GM19468 (cell line): ENCODE measurements at regions not wholly inside any gene's neighbourhood (a gene's known extent, or its start where the extent isn't known, plus 50 kb on each side); places are given as distances from the start of the nearest gene placed in this dataset.

Experiments used
- ATAC-seq: cut with Tn5 transposase; IDR thresholded peaks from one replicate; pipeline ENCODE4 v1.9.1; 2021; ENCODE audit warnings: mild to moderate bottlenecking, moderate library complexity, moderate number of reproducible peaks; ENCODE audit not compliant: unreplicated experiment; ENCODE audit errors: extremely low read depth

DNA sequence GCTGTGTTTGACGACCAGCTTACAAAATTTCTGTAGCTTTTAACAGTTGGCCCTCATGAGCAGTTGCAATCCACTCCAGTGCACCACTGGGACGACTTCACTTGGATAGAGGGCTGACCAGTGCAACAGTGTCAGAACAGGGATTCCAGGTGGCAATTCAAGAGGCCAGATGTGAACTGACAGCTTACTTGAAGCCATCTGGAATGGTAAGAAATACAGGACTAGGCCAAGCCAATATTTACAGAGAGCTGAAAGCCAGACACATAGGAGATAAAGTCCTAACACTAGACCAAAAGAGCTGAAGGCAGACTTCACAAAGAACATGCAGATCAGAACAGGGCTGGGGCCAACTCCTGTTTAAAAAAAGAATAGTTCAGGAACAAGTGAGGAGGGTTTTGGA is 93.5 kb upstream of the NFIA start:
- ATAC-seq = no peak

GRCh38 chr1:60987904-60988303 is 94.5 kb upstream of the NFIA start:
- no peak for ATAC-seq

DNA sequence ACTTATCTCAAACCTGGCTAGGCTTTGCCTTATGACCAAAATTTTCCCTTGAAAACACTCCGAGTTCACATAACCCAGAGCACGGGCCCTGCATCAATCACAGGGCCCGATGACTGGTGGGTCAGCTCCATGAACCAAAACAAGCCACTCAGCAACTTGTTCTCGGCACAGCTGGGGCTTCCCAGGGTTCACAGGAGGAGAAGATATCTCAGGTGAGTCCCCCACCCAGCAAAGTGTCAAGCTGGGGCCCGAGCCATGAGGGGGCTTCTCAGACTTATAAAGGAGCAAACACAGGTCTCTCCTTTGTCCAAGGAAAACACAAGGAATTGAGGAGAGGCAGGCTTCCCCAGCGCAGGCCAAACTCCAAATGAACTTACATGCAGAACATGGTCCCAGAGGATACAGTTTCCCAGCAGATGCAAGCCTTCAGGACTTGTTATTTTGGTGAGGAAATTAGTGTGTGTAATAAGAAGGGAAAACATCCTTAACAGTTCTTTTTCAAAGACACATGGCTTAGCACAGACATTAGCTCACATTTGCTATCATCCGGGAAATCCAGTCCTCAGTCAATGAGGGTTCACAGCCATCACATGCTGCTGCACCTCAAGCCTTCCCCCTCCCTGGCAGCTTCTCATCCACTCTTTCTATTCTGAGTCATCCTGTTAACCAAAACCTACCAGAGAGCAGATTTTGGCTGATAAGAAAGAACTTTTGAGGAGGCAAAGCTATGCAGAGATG is 98.1 kb upstream of the NFIA start:
- no peak for ATAC-seq

DNA sequence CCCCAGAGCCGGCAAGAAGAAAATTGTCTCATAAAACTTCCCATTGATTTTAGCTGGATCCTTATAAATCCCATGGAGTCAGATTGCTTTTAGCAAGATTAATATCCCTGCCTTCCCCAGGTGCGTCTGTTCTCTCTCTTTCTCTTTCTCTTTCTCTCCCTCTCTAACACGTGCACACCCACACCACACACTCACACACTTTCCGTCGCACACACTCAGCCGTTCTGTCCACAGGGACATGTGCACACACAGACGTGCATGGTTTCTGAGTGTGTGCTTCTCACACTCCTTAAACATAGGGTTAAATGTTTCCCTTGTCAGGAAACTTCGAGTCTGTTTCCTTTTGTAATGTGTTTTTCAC is 98.7 kb upstream of the NFIA start:
- ATAC-seq = no peak

DNA sequence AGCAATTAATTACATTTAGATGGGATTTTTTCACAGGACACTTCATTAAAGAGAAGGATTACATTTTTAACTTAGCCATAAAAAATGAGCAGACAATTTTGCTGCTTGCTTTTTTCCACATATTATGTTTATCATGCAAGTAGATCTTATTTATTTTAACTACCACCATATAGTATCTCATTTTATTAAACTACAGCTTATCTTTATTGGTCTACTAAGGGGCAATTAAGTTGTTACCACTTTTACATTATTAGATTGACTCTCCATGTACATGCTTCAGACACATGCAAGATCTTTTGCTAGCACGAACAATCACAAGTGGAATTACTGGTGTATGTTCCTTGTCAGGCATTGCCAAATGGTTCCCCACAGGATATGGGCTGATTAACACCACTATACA is 99.8 kb upstream of the NFIA start:
- no peak for ATAC-seq

GRCh38 chr1:60981357-60981756 is 101.0 kb upstream of the NFIA start:
- no peak for ATAC-seq

GRCh38 chr1:60978421-60979357 is 103.7 kb upstream of the NFIA start:
- no peak for ATAC-seq

- ATAC-seq = no peak
These were observed 104.7 kb upstream of the NFIA start for GRCh38 chr1:60977661-60978060.

DNA sequence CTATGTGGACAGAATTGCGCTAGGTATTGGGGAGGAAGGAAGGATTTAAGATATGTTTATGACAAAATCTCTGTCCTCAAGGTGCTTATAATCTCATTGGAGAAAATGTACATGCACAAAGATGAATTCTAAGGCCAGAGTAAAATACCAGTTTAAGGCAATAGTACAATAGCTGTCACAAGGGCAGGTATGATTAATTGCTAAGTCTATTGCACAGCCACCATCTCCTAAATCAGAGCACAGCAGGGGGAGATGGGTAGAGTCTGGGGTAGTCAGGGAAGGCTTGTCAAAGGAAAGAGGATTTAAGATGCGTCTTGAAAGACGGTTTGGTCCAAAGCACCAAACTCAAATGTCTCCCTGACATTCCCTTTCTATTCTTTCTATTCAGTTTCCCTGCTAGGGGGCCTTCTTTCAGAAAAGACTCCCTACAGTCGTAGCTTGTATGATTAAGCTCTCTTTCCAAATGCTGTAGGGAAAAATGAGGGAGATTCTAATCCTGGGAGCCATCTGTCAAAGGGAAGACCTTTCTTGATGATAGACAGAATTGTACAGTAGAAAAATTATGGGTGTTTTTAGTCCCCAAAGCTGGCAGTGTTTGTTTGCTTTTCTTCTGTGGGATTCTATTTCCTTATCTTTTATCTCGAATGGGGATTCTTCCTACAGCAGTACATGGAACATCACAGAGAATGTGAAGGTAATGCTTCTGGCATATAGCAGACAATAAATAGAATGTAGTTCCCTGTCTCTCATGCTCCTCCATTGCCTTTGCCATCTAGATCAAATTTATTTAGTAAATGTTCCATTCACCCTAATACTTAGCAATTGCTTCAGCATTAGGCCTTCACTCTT is 107.6 kb upstream of the NFIA start:
- ATAC-seq = no peak

DNA sequence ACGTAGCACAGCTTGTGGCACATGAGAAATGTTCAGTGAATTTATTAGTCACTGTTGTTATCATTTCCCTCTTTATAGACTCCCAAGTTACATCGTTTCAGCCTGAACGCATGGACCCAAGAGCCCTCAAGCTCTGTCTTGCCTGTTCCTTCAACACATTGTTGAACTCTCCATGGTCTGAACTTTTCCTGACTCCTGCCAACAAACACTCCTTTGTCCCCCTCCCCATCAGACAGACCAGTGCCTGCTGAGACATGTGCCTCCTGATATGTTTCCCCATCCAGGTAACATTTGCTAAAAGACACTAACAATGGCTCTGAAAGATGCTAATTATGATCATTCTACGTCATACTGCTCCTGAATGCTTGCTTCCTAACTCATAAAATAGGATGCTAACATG is 108.7 kb upstream of the NFIA start:
- no peak for ATAC-seq

GRCh38 chr1:60972841-60973364 is 109.5 kb upstream of the NFIA start:
- no peak for ATAC-seq

DNA sequence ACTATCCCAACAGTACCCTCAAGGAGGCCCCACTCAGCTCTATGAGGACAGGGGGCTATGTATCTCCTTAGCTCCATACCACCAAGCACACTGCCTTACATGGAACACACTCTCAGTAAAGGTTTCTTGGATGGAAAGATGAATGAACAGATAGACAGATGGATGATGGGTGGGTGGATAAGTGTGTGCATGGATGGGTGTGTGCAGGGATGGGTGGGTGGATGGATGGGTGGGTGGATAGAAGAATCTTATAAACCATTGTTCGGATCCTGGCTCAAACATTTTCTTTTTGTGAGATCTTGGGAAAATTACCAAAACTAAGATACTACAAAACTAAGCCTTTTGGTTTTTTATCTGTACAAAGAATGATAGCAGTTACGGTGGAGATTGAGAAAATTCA is 111.0 kb upstream of the NFIA start:
- no peak for ATAC-seq

- ATAC-seq = no peak
These were observed 112.3 kb upstream of the NFIA start for GRCh38 chr1:60969971-60970509.

- no peak for ATAC-seq
These were observed 117.0 kb upstream of the NFIA start for GRCh38 chr1:60965280-60965854.

DNA sequence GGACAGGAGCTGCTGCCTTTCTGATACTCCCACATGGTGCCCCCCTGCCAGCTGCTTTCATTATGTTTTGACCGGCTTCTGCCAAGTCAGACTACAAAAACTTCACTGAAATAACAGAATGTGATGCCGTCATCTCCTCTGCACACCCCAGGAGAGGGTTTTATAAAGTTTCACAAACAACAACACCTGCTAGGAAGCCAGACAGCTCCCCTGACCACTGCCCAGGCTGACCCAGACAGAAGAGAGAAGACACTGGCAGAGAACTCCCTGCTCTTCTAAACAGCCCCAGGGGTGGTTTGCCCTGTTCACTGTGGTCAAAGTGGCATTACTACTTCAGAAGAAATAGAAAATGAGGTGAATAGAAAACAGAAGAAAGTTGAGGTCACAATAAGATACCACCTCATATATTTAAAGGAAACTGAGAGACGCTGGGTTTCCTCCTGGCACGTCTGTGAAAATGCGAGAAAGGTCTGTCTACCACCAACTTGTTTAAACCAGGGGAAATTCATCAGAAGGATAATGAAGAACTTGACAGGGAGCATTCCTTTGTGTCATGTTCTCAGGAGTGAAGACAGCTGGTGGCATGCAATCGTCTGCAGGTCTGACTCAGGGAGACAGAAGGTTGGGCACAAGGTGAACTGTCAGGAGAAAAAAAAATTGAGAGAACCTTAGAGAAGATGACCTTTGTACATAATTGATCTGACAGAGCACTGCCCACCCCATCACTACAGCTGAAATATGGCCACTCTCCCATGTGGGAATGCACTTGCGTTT is 119.0 kb upstream of the NFIA start:
- ATAC-seq = no peak

DNA sequence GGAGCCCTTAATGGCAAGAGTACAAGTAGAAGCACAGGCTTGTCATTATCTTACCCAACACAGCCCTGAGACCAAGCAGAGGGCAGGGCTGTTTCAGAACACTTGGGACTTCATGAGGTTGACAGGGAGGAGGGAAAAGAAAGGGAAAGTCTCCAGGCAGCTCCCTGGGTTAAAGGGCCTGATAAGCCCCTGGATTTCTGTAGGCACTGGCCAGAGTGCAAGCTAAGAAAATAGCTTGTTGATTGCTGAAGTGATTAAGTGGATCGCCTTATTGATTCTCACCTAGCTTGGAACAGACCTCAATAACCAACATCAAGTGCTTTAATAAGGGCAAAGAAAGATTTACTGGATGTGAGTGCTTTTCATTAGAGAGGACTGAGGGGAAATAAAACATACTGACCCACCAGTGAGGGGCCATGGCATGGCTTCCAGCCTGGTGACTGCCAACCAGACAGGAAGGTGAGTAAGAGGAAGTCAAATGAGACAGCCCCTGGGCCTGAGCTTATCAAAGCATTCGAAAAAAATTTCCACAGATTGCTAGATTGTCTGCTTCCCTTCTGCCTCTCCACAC is 121.4 kb upstream of the NFIA start:
- no peak for ATAC-seq

GRCh38 chr1:60959701-60960100 is 122.7 kb upstream of the NFIA start:
- ATAC-seq = no peak

- no peak for ATAC-seq
These were observed 124.4 kb upstream of the NFIA start for GRCh38 chr1:60958001-60958400.

- ATAC-seq = no peak
These were observed 125.8 kb upstream of the NFIA start for GRCh38 chr1:60956520-60956919.
